ENCODE measurements at regions not wholly inside any gene's neighbourhood (a gene's known extent, or its start where the extent isn't known, plus 50 kb on each side); places are given as distances from the start of the nearest gene placed in this dataset.

- H3K36me3 ChIP-seq (ENCODE audit: control insufficient read depth, insufficient read depth, low read length): no peaks in the 10 kb centered on the region
- no peaks in the 10 kb centered on the region for H3K9me3 ChIP-seq (ENCODE audit: control insufficient read depth, low read length)
- H3K27ac ChIP-seq (ENCODE audit: low read depth, low read length, severe bottlenecking): no peak overlapping the region
- no CpG with 5 or more reads among the region's 1 CpG for WGBS, 2 experiments (ENCODE audit: insufficient coverage in 2 of 2)
- no peaks in the 10 kb centered on the region for H3K4me1 ChIP-seq (ENCODE audit: control insufficient read depth, insufficient read depth, low read length, poor library complexity, severe bottlenecking)
- no peak overlapping the region for H3K4me3 ChIP-seq (ENCODE audit: extremely low read depth, insufficient read depth, low read length, poor library complexity, severe bottlenecking)
These were observed 349.8 kb upstream of the SPRED2 start for GRCh38 chr2:65782186-65782585.

GRCh38 chr2:65781756-65782155, 349.4 kb upstream of the SPRED2 start:
- Histone ChIP-seq H3K27ac (ENCODE audit: low read depth, low read length, severe bottlenecking) (no peak overlapping the region), H3K4me1 (ENCODE audit: control insufficient read depth, insufficient read depth, low read length, poor library complexity, severe bottlenecking) (no peaks in the 10 kb centered on the region), H3K9me3 (ENCODE audit: control insufficient read depth, low read length) (no peaks in the 10 kb centered on the region), H3K4me3 (ENCODE audit: extremely low read depth, insufficient read depth, low read length, poor library complexity, severe bottlenecking) (no peak overlapping the region), H3K36me3 (ENCODE audit: control insufficient read depth, insufficient read depth, low read length) (no peaks in the 10 kb centered on the region)

DNA sequence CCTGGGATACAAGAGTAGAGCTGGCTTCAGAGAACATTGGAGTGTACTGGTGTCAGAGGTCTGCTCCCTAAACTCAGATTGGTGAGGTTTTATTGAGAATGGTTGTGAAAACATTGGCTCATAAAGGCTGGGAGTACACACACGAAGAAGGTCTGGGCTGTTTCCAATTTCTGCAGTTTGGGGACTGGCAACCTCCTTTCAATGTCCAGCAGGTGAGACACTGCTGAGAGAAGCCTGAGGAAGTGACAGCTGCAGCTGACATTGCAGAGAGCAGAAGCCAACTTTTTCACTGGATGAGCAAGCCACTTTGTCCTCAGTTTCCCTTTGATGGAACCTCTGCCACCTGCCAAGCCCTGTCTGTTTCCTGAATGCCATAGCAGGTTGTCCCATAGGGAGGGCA, 346.6 kb upstream of the SPRED2 start:
- no peaks in the 10 kb centered on the region for H3K9me3 ChIP-seq (ENCODE audit: control insufficient read depth, low read length)
- H3K4me1 ChIP-seq (ENCODE audit: control insufficient read depth, insufficient read depth, low read length, poor library complexity, severe bottlenecking): no peaks in the 10 kb centered on the region
- no peaks in the 10 kb centered on the region for H3K36me3 ChIP-seq (ENCODE audit: control insufficient read depth, insufficient read depth, low read length)

GRCh38 chr2:65778137-65778536, 345.7 kb upstream of the SPRED2 start:
- no peaks in the 10 kb centered on the region for H3K4me1 ChIP-seq (ENCODE audit: control insufficient read depth, insufficient read depth, low read length, poor library complexity, severe bottlenecking)
- H3K27ac ChIP-seq (ENCODE audit: low read depth, low read length, severe bottlenecking): no peak overlapping the region
- WGBS, 2 experiments (ENCODE audit: insufficient coverage in 2 of 2): 83 to 100% methylated on average over 1 of the region's 2 CpGs
- no peak overlapping the region for H3K4me3 ChIP-seq (ENCODE audit: extremely low read depth, insufficient read depth, low read length, poor library complexity, severe bottlenecking)
- H3K36me3 ChIP-seq (ENCODE audit: control insufficient read depth, insufficient read depth, low read length): no peaks in the 10 kb centered on the region
- H3K9me3 ChIP-seq (ENCODE audit: control insufficient read depth, low read length): no peaks in the 10 kb centered on the region

More for the DNA sequence above, 346.6 kb upstream of the SPRED2 start:
- no peak overlapping the region for H3K4me3 ChIP-seq (ENCODE audit: extremely low read depth, insufficient read depth, low read length, poor library complexity, severe bottlenecking)
- 88 to 91% methylated on average over 1 of the region's 1 CpG for WGBS, 2 experiments (ENCODE audit: insufficient coverage in 2 of 2)
- no peak overlapping the region for H3K27ac ChIP-seq (ENCODE audit: low read depth, low read length, severe bottlenecking)

GRCh38 chr2:65775839-65776238, 343.4 kb upstream of the SPRED2 start:
- Histone ChIP-seq H3K9me3 (ENCODE audit: control insufficient read depth, low read length) (no peaks in the 10 kb centered on the region), H3K36me3 (ENCODE audit: control insufficient read depth, insufficient read depth, low read length) (no peaks in the 10 kb centered on the region), H3K27ac (ENCODE audit: low read depth, low read length, severe bottlenecking) (no peak overlapping the region), H3K4me1 (ENCODE audit: control insufficient read depth, insufficient read depth, low read length, poor library complexity, severe bottlenecking) (no peaks in the 10 kb centered on the region), H3K4me3 (ENCODE audit: extremely low read depth, insufficient read depth, low read length, poor library complexity, severe bottlenecking) (no peak overlapping the region)
- no CpG with 5 or more reads among the region's 2 CpGs for WGBS, 2 experiments (ENCODE audit: insufficient coverage in 2 of 2)

DNA sequence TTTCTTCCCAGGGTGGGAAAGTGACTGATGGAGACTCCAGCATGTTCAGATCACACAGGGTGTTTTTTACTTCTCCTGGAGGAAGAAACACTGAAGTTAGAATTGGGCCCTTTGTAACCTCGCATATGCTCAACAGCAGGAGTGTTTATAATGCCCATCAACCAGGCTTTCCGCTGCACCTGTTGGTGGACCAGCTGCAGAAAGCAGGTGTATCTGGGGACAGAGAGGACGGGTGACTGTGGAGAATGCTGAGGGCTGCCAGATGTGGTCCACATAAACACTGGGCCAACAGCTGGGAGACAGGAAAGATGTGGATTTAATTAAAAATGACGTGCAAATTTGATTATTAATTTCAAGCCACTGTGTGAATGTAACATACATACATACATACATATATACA, 335.5 kb upstream of the SPRED2 start:
- H3K27ac ChIP-seq (ENCODE audit: low read depth, low read length, severe bottlenecking): no peak overlapping the region
- no peaks in the 10 kb centered on the region for H3K36me3 ChIP-seq (ENCODE audit: control insufficient read depth, insufficient read depth, low read length)
- 80 to 92% methylated on average over 3 of the region's 4 CpGs for WGBS, 2 experiments (ENCODE audit: insufficient coverage in 2 of 2)
- H3K4me1 ChIP-seq (ENCODE audit: control insufficient read depth, insufficient read depth, low read length, poor library complexity, severe bottlenecking): no peaks in the 10 kb centered on the region
- no peak overlapping the region for H3K4me3 ChIP-seq (ENCODE audit: extremely low read depth, insufficient read depth, low read length, poor library complexity, severe bottlenecking)
- no peaks in the 10 kb centered on the region for H3K9me3 ChIP-seq (ENCODE audit: control insufficient read depth, low read length)

DNA sequence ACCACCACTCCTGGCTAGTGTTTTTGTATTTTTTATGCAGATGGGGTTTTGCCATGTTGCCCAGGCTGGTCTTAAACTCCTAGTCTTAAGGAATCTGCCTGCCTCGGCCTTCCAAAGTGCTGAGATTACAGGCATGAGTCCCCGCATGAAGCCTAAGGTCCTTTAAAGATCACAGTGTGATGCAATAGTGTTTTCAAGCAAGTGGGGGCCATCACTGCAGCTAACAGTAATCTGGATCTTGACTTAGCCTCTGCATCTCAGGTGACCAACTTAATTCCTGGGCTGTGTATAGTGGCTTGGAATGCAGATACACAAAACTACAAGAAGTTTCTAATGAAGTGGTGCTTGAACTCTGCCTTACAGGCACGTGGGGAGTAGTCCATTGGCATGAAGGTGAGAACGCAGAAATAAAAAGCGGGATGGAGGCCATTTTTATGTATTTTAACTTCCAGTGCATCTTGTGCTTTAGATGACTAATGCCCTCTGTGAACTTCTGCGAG, 334.4 kb upstream of the SPRED2 start:
- Histone ChIP-seq H3K9me3 (ENCODE audit: control insufficient read depth, low read length) (no peaks in the 10 kb centered on the region), H3K4me3 (ENCODE audit: extremely low read depth, insufficient read depth, low read length, poor library complexity, severe bottlenecking) (no peak overlapping the region)
- WGBS, 2 experiments (ENCODE audit: insufficient coverage in 2 of 2): 87 to 91% methylated on average over 5 to 6 of the region's 6 CpGs

GRCh38 chr2:65765376-65765775, 333.0 kb upstream of the SPRED2 start:
- Histone ChIP-seq H3K4me1 (ENCODE audit: control insufficient read depth, insufficient read depth, low read length, poor library complexity, severe bottlenecking) (no peaks in the 10 kb centered on the region), H3K36me3 (ENCODE audit: control insufficient read depth, insufficient read depth, low read length) (no peaks in the 10 kb centered on the region), H3K27ac (ENCODE audit: low read depth, low read length, severe bottlenecking) (no peak overlapping the region), H3K4me3 (ENCODE audit: extremely low read depth, insufficient read depth, low read length, poor library complexity, severe bottlenecking) (no peak overlapping the region), H3K9me3 (ENCODE audit: control insufficient read depth, low read length) (no peaks in the 10 kb centered on the region)
- 80 to 100% methylated on average over 1 of the region's 3 CpGs for WGBS, 2 experiments (ENCODE audit: insufficient coverage in 2 of 2)

More for the DNA sequence above, 334.4 kb upstream of the SPRED2 start:
- Histone ChIP-seq H3K4me1 (ENCODE audit: control insufficient read depth, insufficient read depth, low read length, poor library complexity, severe bottlenecking) (no peaks in the 10 kb centered on the region), H3K27ac (ENCODE audit: low read depth, low read length, severe bottlenecking) (no peak overlapping the region), H3K36me3 (ENCODE audit: control insufficient read depth, insufficient read depth, low read length) (no peaks in the 10 kb centered on the region)

DNA sequence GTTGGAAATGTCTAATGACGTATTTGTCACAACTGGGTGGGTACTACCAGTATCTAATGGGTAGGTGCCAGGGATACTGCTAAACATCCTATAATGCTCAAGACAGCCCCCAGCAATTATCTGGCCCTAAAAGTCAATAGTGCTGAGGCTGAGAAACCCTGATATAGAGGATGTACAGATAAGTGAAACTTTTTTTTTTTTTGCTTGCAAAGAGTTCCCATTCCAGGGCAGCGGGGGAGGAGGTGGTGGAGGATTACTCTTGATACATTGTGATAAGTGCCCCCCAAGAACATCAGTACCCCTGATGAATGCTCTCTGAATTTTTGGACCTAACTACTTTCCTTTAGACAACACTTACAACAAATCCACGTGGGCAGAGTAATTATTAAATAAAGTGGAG, 329.7 kb upstream of the SPRED2 start:
- no peaks in the 10 kb centered on the region for H3K4me1 ChIP-seq (ENCODE audit: control insufficient read depth, insufficient read depth, low read length, poor library complexity, severe bottlenecking)
- no peak overlapping the region for H3K4me3 ChIP-seq (ENCODE audit: extremely low read depth, insufficient read depth, low read length, poor library complexity, severe bottlenecking)
- WGBS, 2 experiments (ENCODE audit: insufficient coverage in 2 of 2): 83% methylated on average over 1 of the region's 3 CpGs; no CpG with 5 or more reads in 1 of the 2 experiments
- no peak overlapping the region for H3K27ac ChIP-seq (ENCODE audit: low read depth, low read length, severe bottlenecking)
- H3K36me3 ChIP-seq (ENCODE audit: control insufficient read depth, insufficient read depth, low read length): no peaks in the 10 kb centered on the region
- peaks cover 6% of the 10 kb centered on the region for H3K9me3 ChIP-seq (ENCODE audit: control insufficient read depth, low read length)

DNA sequence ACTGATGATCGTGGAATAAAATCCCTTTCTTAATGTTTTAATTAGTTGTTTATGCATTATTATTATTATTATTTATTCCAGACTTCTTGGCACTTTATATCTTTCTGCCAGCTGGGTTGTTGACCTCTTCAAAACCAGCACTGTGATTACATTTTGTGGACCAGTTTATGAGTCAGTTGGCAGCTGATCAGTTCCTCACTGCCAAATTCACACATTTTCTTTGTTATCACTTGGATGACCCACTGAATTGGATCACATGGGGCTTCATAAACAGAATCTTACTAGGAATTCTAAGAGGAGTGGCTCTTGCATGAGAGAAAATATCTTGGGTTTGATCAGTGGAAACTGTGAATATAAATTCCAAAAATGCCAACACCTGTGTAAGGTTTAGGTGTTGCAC, 321.8 kb upstream of the SPRED2 start:
- peaks cover 14% of the 10 kb centered on the region for H3K9me3 ChIP-seq (ENCODE audit: control insufficient read depth, low read length)
- WGBS, 2 experiments (ENCODE audit: insufficient coverage in 2 of 2): no CpG with 5 or more reads among the region's 1 CpG
- H3K4me3 ChIP-seq (ENCODE audit: extremely low read depth, insufficient read depth, low read length, poor library complexity, severe bottlenecking): no peak overlapping the region
- no peak overlapping the region for H3K27ac ChIP-seq (ENCODE audit: low read depth, low read length, severe bottlenecking)
- H3K36me3 ChIP-seq (ENCODE audit: control insufficient read depth, insufficient read depth, low read length): no peaks in the 10 kb centered on the region
- H3K4me1 ChIP-seq (ENCODE audit: control insufficient read depth, insufficient read depth, low read length, poor library complexity, severe bottlenecking): no peaks in the 10 kb centered on the region

GRCh38 chr2:65751408-65751807, 319.0 kb upstream of the SPRED2 start:
- no peak overlapping the region for H3K4me3 ChIP-seq (ENCODE audit: extremely low read depth, insufficient read depth, low read length, poor library complexity, severe bottlenecking)
- no peaks in the 10 kb centered on the region for H3K36me3 ChIP-seq (ENCODE audit: control insufficient read depth, insufficient read depth, low read length)
- H3K9me3 ChIP-seq (ENCODE audit: control insufficient read depth, low read length): peaks cover 1% of the 10 kb centered on the region
- peaks cover 7% of the 10 kb centered on the region for H3K4me1 ChIP-seq (ENCODE audit: control insufficient read depth, insufficient read depth, low read length, poor library complexity, severe bottlenecking)
- peak overlapping the region; percentile 41 for H3K27ac ChIP-seq (ENCODE audit: low read depth, low read length, severe bottlenecking)
- 100% methylated on average over 2 of the region's 2 CpGs; no CpG with 5 or more reads in 1 of the 2 experiments for WGBS, 2 experiments (ENCODE audit: insufficient coverage in 2 of 2)

Data from mesodermal cell (in vitro differentiated cells).